CD14-positive monocyte (primary cell): ENCODE measurements at regions not wholly inside any gene's neighbourhood (a gene's known extent, or its start where the extent isn't known, plus 50 kb on each side); places are given as distances from the start of the nearest gene placed in this dataset.

Source experiments
- DNase-seq, 3 donors: peaks; one replicate each; pipeline ENCODE4 v3.0.0-alpha.2; 2011 to 2022
- H2AFZ ChIP-seq: 2 replicates; pipeline ENCODE4 v1.6.0; 2012; ENCODE audit warnings: mild to moderate bottlenecking, low read depth, low read length, inconsistent platforms; ENCODE audit not compliant: insufficient read depth, poor library complexity, severe bottlenecking
- H3K27ac ChIP-seq, 2 donors: 1 replicate in 1 of 2; 2 replicates in 1 of 2; pipeline ENCODE4 v1.5.1; 2012 to 2013; ENCODE audit warnings: low read length in 2 of 2, control low read depth in 1 of 2, inconsistent platforms in 1 of 2, low read depth in 1 of 2, mild to moderate bottlenecking in 1 of 2
- H3K27me3 ChIP-seq, 2 donors: one replicate each; pipeline versions ENCODE4 v1.6.0 to v1.6.1; 2011 to 2013; ENCODE audit warnings: low read length in 2 of 2; ENCODE audit not compliant: control insufficient read depth in 2 of 2, insufficient read depth in 2 of 2
- H3K36me3 ChIP-seq, 2 donors: replicated peaks in 1 of 2; 1 replicate in 1 of 2; 2 replicates in 1 of 2; pipeline versions ENCODE4 v1.5.1 to v1.6.1; 2012 to 2013; ENCODE audit warnings: low read length in 2 of 2, control low read depth in 1 of 2, inconsistent platforms in 1 of 2, mild to moderate bottlenecking in 1 of 2; ENCODE audit not compliant: insufficient read depth in 2 of 2, control insufficient read depth in 1 of 2
- H3K4me1 ChIP-seq, 2 donors: 1 replicate in 1 of 2; 2 replicates in 1 of 2; pipeline versions ENCODE4 v1.5.1 to v1.6.1; 2012 to 2013; ENCODE audit warnings: low read length in 2 of 2, control low read depth in 1 of 2, inconsistent platforms in 1 of 2, mild to moderate bottlenecking in 1 of 2, moderate library complexity in 1 of 2; ENCODE audit not compliant: insufficient read depth in 2 of 2, control insufficient read depth in 1 of 2
- H3K4me2 ChIP-seq: replicated peaks from 2 replicates; pipeline ENCODE3; 2012; ENCODE audit warnings: low read length, moderate library complexity, mild to moderate bottlenecking; ENCODE audit not compliant: poor library complexity, severe bottlenecking; ENCODE audit errors: extremely low read depth
- H3K4me3 ChIP-seq, 3 experiments: fragments of 200-600 bp in 1 of 3; sonication (generic) in 1 of 3; replicated peaks in 1 of 3; 1 replicate in 2 of 3; 2 replicates in 1 of 3; pipeline ENCODE4 v1.5.1; 2011 to 2013; ENCODE audit warnings: low read length in 3 of 3, mild to moderate bottlenecking in 3 of 3, control low read depth in 2 of 3, low read depth in 2 of 3, inconsistent platforms in 1 of 3, moderate library complexity in 1 of 3
- H3K79me2 ChIP-seq: 2 replicates; pipeline ENCODE4 v1.6.0; 2012; ENCODE audit warnings: mild to moderate bottlenecking, control low read depth, inconsistent platforms, low read length, moderate library complexity; ENCODE audit not compliant: insufficient read depth
- H3K9ac ChIP-seq: 2 replicates; pipeline ENCODE4 v1.6.0; 2017; ENCODE audit warnings: low read length, mild to moderate bottlenecking; ENCODE audit not compliant: insufficient read depth, poor library complexity, severe bottlenecking
- H3K9me3 ChIP-seq, 2 donors: replicated peaks in 1 of 2; 1 replicate in 1 of 2; 2 replicates in 1 of 2; pipeline versions ENCODE4 v1.5.1 to v1.6.1; 2012 to 2013; ENCODE audit warnings: low read length in 2 of 2, control low read depth in 1 of 2; ENCODE audit not compliant: control insufficient read depth in 1 of 2, insufficient read depth in 1 of 2
- H4K20me1 ChIP-seq: 2 replicates; pipeline ENCODE4 v1.6.0; 2012; ENCODE audit warnings: mild to moderate bottlenecking, low read length, control low read depth, moderate library complexity; ENCODE audit not compliant: insufficient read depth
- H3K27ac Mint-ChIP-seq, 7 donors: one replicate each; pipeline ENCODE4 v1.8.0; 2020; ENCODE audit warnings: mild to moderate bottlenecking in 7 of 7, mixed read lengths in 7 of 7, moderate library complexity in 6 of 7, inconsistent platforms in 2 of 7
- H3K27me3 Mint-ChIP-seq, 3 donors: one replicate each; pipeline ENCODE4 v1.8.0; 2021 to 2022; ENCODE audit warnings: low read depth in 3 of 3, mild to moderate bottlenecking in 3 of 3, mixed read lengths in 3 of 3, moderate library complexity in 3 of 3, inconsistent platforms in 1 of 3
- H3K36me3 Mint-ChIP-seq, 2 donors: one replicate each; pipeline ENCODE4 v1.8.0; 2020; ENCODE audit warnings: mixed read lengths in 2 of 2, inconsistent platforms in 1 of 2, mild to moderate bottlenecking in 1 of 2
- H3K4me1 Mint-ChIP-seq: one replicate; pipeline ENCODE4 v1.8.0; 2020; ENCODE audit warnings: mild to moderate bottlenecking, mixed read lengths
- H3K4me3 Mint-ChIP-seq, 2 donors: one replicate each; pipeline ENCODE4 v1.8.0; 2020; ENCODE audit warnings: mild to moderate bottlenecking in 2 of 2, mixed read lengths in 2 of 2, moderate library complexity in 1 of 2
- H3K9me3 Mint-ChIP-seq, 7 donors: one replicate each; pipeline ENCODE4 v1.8.0; 2020 to 2022; ENCODE audit warnings: mixed read lengths in 7 of 7, mild to moderate bottlenecking in 6 of 7, moderate library complexity in 6 of 7, inconsistent platforms in 2 of 7
- CTCF ChIP-seq: fragments of 200-600 bp; IDR thresholded peaks from one replicate; pipeline ENCODE4 v1.8.0; 2022; ENCODE audit warnings: antibody characterized with exemption, mild to moderate bottlenecking
- WGBS: methylation state at CpG from one replicate; pipeline ENCODE4 v1.1.5; 2013; ENCODE audit warnings: missing lambda C conversion rate; ENCODE audit not compliant: insufficient coverage; 5-methylcytosine and 5-hydroxymethylcytosine counted together
- intact Hi-C, 2 donors: fragments of 100-400 bp; cut with micrococcal nuclease; formaldehyde crosslinking; loops; one replicate each; pipeline versions ENCODE4 v1.15.0 to v1.15.1; 2023

GRCh38 chr3:190790185-190790584 lies 72.3 kb downstream of the GMNC start:
- Histone ChIP-seq H3K36me3 (no peaks in the 10 kb centered on the region), H3K4me1 (no peaks in the 10 kb centered on the region), H3K4me2 (no peak overlapping the region), H3K79me2 (no peaks in the 10 kb centered on the region), H3K9me3 (no peaks in the 10 kb centered on the region), H3K9ac (no peak overlapping the region), H3K4me3 (no peak overlapping the region), H3K27ac (no peak overlapping the region), H4K20me1 (no peaks in the 10 kb centered on the region), H3K27me3 (no peaks in the 10 kb centered on the region), H2AFZ (no peak overlapping the region)
- Mint-ChIP-seq H3K4me3 (no peak overlapping the region), H3K27ac (no peak overlapping the region), H3K27me3 (peaks cover 0 to 1% (median 0%) of the 10 kb centered on the region in 3 donors), H3K36me3 (no peaks in the 10 kb centered on the region), H3K4me1 (no peaks in the 10 kb centered on the region), H3K9me3 (no peaks in the 10 kb centered on the region)
- DNase-seq: no peak
- TF ChIP-seq CTCF: no peak
- WGBS: no CpG with 5 or more reads among the region's 1 CpG
- intact Hi-C loops: no loop called here

- Histone ChIP-seq H3K4me1 (no peaks in the 10 kb centered on the region), H3K4me2 (no peak overlapping the region), H3K9me3 (no peaks in the 10 kb centered on the region), H4K20me1 (no peaks in the 10 kb centered on the region), H3K27me3 (no peaks in the 10 kb centered on the region), H2AFZ (no peak overlapping the region), H3K79me2 (no peaks in the 10 kb centered on the region), H3K9ac (no peak overlapping the region), H3K36me3 (no peaks in the 10 kb centered on the region), H3K4me3 (no peak overlapping the region), H3K27ac (no peak overlapping the region)
- no peak overlapping the region for H3K4me3 Mint-ChIP-seq
- no peaks in the 10 kb centered on the region for H3K36me3 Mint-ChIP-seq
- no peak for DNase-seq
- H3K27me3 Mint-ChIP-seq: no peaks in the 10 kb centered on the region
- no peaks in the 10 kb centered on the region for H3K4me1 Mint-ChIP-seq
- no peak overlapping the region for H3K27ac Mint-ChIP-seq
- intact Hi-C loops: no loop called here
- WGBS: 67% methylated on average over 1 of the region's 3 CpGs
- no peak for TF ChIP-seq CTCF
- no peaks in the 10 kb centered on the region for H3K9me3 Mint-ChIP-seq
These were observed 75.6 kb downstream of the GMNC start for GRCh38 chr3:190786898-190787297.
